Esophagus muscularis mucosa (tissue), 4 donors: ENCODE measurements at regions not wholly inside any gene's neighbourhood (a gene's known extent, or its start where the extent isn't known, plus 50 kb on each side); places are given as distances from the start of the nearest gene placed in this dataset.
"Not testable (repeated sequence)": the region's sequence is repeated elsewhere in the genome, so short reads cannot be mapped to it uniquely, and the experiment has no call there.

Source experiments
- DNase-seq: peaks from one replicate; pipeline ENCODE4 v3.0.0-alpha.2; 2017; ENCODE audit errors: extremely low spot score
- H3K27ac ChIP-seq, 4 donors: fragments of 200-600 bp; sonication (generic); replicated peaks in 1 of 4; 1 replicate in 3 of 4; 2 replicates in 1 of 4; pipeline ENCODE4 v1.5.1; 2016 to 2019; ENCODE audit warnings: mild to moderate bottlenecking in 1 of 4
- H3K27me3 ChIP-seq, 4 donors: fragments of 200-600 bp; sonication (generic); one replicate each; pipeline versions ENCODE4 v1.5.1 to v1.6.0; 2016 to 2019
- H3K36me3 ChIP-seq, 4 donors: fragments of 200-600 bp; sonication (generic); one replicate each; pipeline ENCODE4 v1.5.1; 2016 to 2019
- H3K4me1 ChIP-seq, 4 donors: fragments of 200-600 bp; sonication (generic); one replicate each; pipeline ENCODE4 v1.5.1; 2016 to 2019
- H3K4me3 ChIP-seq, 4 donors: fragments of 200-600 bp; sonication (generic); 1 replicate in 2 of 4; 2 replicates in 2 of 4; pipeline ENCODE4 v1.5.1; 2016 to 2019; ENCODE audit warnings: mild to moderate bottlenecking in 4 of 4, moderate library complexity in 1 of 4
- H3K9me3 ChIP-seq, 4 donors: fragments of 200-600 bp; sonication (generic); 1 replicate in 3 of 4; 2 replicates in 1 of 4; pipeline ENCODE4 v1.5.1; 2016 to 2019
- EP300 ChIP-seq: sonication (generic); formaldehyde crosslinking; IDR thresholded peaks from one replicate; pipeline ENCODE4 v1.6.1; 2017; ENCODE audit warnings: antibody characterized with exemption
- POLR2A ChIP-seq: fragments of 450-650 bp; IDR thresholded peaks from one replicate; pipeline ENCODE4 v1.6.1; 2017; ENCODE audit warnings: antibody characterized with exemption, moderate library complexity, mild to moderate bottlenecking, low read depth
- POLR2AphosphoS5 ChIP-seq, 2 donors: sonication (generic); formaldehyde crosslinking; IDR thresholded peaks; one replicate each; pipeline ENCODE4 v1.6.1; 2017; ENCODE audit warnings: antibody characterized with exemption in 2 of 2
- WGBS: methylation state at CpG from one replicate; pipeline ENCODE4 v1.1.5; 2018; 5-methylcytosine and 5-hydroxymethylcytosine counted together
- intact Hi-C: fragments of 100-400 bp; cut with DNase I; formaldehyde crosslinking; loops from one replicate; pipeline ENCODE4 v1.15.1; 2023
- TF ChIP-seq, protein P1 (sequence below), 3 experiments: fragments of 200-600 bp in 2 of 3; fragments of 450-650 bp in 1 of 3; sonication (generic) in 2 of 3; IDR thresholded peaks; one replicate each; pipeline ENCODE4 v1.5.1; 2017 to 2019; ENCODE audit warnings: antibody characterized with exemption in 3 of 3, mild to moderate bottlenecking in 2 of 3, moderate library complexity in 1 of 3

DNA sequence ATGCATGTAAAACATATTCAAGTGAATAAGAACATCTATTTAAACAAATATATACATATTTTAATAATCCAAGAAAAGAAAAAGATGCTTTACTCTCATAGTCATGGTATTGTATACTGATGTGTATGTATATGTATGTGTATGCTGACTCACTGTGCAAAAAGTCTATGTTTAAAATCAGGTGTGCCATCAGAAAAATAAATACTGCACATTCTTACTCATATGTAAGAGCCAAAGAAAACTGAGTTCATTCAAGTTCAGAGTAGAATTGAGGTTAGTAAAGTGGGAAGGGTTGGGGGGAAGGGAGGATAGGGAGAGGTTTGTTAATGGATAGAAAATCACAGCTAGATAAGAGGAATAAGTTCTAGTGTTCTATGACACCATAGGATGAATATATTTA is 403.9 kb upstream of the SMIM31 start:
- TF ChIP-seq, protein P1, sequence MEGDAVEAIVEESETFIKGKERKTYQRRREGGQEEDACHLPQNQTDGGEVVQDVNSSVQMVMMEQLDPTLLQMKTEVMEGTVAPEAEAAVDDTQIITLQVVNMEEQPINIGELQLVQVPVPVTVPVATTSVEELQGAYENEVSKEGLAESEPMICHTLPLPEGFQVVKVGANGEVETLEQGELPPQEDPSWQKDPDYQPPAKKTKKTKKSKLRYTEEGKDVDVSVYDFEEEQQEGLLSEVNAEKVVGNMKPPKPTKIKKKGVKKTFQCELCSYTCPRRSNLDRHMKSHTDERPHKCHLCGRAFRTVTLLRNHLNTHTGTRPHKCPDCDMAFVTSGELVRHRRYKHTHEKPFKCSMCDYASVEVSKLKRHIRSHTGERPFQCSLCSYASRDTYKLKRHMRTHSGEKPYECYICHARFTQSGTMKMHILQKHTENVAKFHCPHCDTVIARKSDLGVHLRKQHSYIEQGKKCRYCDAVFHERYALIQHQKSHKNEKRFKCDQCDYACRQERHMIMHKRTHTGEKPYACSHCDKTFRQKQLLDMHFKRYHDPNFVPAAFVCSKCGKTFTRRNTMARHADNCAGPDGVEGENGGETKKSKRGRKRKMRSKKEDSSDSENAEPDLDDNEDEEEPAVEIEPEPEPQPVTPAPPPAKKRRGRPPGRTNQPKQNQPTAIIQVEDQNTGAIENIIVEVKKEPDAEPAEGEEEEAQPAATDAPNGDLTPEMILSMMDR (IDR thresholded peaks at IDR 0.05): no peak
- TF ChIP-seq EP300 (no peak), POLR2A (no peak), POLR2AphosphoS5 (IDR thresholded peaks at IDR 0.05) (no peak)
- no peaks in the 10 kb centered on the region for H3K4me1 ChIP-seq
- H3K27ac ChIP-seq: no peak overlapping the region
- no peaks in the 10 kb centered on the region for H3K27me3 ChIP-seq
- H3K36me3 ChIP-seq: no peaks in the 10 kb centered on the region
- no peak overlapping the region for H3K4me3 ChIP-seq
- no peaks in the 10 kb centered on the region for H3K9me3 ChIP-seq
- intact Hi-C loops: no loop called here
- no peak for DNase-seq

DNA sequence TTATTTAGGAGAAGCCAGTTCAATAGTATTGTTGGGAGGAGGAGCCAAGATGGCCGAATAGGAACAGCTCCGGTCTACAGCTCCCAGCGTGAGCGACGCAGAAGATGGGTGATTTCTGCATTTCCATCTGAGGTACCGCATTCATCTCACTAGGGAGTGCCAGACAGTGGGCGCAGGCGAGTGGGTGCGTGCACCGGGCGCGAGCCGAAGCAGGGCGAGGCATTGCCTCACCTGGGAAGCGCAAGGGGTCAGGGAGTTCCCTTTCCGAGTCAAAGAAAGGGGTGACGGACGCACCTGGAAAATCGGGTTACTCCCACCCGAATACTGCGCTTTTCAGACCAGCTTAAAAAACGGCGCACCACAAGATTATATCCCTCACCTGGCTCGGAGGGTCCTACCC is 403.2 kb upstream of the SMIM31 start:
- H3K36me3 ChIP-seq, H3K4me1 ChIP-seq, DNase-seq, H3K27me3 ChIP-seq, intact Hi-C loops, H3K27ac ChIP-seq, H3K4me3 ChIP-seq, H3K9me3 ChIP-seq: not testable (repeated sequence)
- WGBS: 90% methylated on average over 14 of the region's 24 CpGs

DNA sequence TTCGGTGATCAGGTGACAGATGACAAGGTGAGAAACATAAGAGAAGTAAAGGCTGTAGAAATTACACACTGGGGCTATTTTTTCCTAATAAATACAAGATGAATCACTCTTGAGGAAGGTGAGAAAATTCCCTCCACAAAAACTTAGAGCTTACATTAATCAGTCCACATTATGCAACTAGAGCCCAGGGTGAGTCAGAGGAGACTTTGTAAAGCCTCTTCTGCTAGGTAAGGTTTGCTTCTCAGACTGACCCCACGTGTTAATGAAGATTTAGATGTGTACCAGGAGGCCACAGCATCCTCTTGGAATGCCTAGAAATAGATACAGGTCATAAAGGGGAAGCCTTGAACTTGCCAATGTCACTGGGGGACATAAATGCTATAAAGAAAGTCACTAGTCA is 396.0 kb upstream of the SMIM31 start:
- no peak for DNase-seq
- no peaks in the 10 kb centered on the region for H3K27me3 ChIP-seq
- intact Hi-C loops: no loop called here
- no peaks in the 10 kb centered on the region for H3K4me1 ChIP-seq
- no peak for TF ChIP-seq POLR2A
- no peak for TF ChIP-seq EP300
- no peak for TF ChIP-seq POLR2AphosphoS5 (IDR thresholded peaks at IDR 0.05)
- TF ChIP-seq, protein P1 (IDR thresholded peaks at IDR 0.05): no peak
- H3K9me3 ChIP-seq: no peaks in the 10 kb centered on the region
- WGBS: 60% methylated on average over 2 of the region's 2 CpGs
- no peaks in the 10 kb centered on the region for H3K36me3 ChIP-seq
- no peak overlapping the region for H3K4me3 ChIP-seq
- H3K27ac ChIP-seq: no peak overlapping the region

DNA sequence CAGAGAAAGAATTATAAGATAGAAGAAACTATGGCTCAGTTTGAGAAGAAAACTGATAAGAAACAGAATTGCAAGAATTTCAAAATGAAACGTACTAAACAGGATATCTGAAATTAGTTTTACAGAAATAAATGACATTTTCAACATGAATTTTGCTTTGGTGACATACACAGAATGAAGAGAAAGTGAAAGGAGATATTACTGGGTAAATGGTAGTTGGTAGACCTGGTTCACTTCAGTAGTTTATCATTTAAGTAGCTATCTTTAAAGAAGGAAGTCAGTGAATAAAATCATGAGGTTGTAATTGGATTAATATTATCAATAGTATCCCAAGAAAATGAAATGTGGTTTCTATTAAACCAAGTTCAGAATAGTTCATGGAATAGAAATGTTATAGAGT is 395.5 kb upstream of the SMIM31 start:
- H3K27ac ChIP-seq: no peak overlapping the region
- DNase-seq: no peak
- WGBS: 85% methylated on average over 1 of the region's 1 CpG
- no peaks in the 10 kb centered on the region for H3K36me3 ChIP-seq
- TF ChIP-seq POLR2A (no peak), POLR2AphosphoS5 (IDR thresholded peaks at IDR 0.05) (no peak), EP300 (no peak)
- TF ChIP-seq, protein P1 (IDR thresholded peaks at IDR 0.05): no peak
- H3K27me3 ChIP-seq: no peaks in the 10 kb centered on the region
- no peaks in the 10 kb centered on the region for H3K9me3 ChIP-seq
- intact Hi-C loops: no loop called here
- H3K4me1 ChIP-seq: no peaks in the 10 kb centered on the region
- no peak overlapping the region for H3K4me3 ChIP-seq

DNA sequence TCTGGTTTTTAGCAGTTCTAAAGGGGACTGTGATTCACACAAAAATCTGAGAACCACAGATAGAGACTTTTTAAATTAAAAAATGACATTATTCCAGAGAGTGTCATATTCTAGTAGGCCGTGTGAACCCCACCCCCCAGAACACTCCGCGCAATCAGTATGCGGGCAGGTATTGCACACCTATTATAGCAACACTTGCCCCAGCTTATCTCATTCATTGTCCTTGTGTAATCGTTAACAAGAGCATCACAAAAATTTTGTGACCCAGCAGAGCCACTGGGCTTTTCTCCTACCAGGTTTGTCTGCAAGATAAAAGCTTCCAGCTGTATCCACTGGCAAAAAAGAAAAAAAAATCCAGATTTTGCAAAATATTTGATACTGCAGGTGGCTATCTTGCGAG is 394.1 kb upstream of the SMIM31 start:
- no peak overlapping the region for H3K27ac ChIP-seq
- H3K4me3 ChIP-seq: no peak overlapping the region
- H3K36me3 ChIP-seq: no peaks in the 10 kb centered on the region
- 75% methylated on average over 6 of the region's 6 CpGs for WGBS
- no peak for DNase-seq
- intact Hi-C loops: no loop called here
- H3K4me1 ChIP-seq: no peaks in the 10 kb centered on the region
- TF ChIP-seq, protein P1 (IDR thresholded peaks at IDR 0.05): no peak
- TF ChIP-seq EP300 (no peak), POLR2AphosphoS5 (IDR thresholded peaks at IDR 0.05) (no peak), POLR2A (no peak)
- no peaks in the 10 kb centered on the region for H3K27me3 ChIP-seq
- no peaks in the 10 kb centered on the region for H3K9me3 ChIP-seq
